HL-60 (cell line): ENCODE measurements at regions not wholly inside any gene's neighbourhood (a gene's known extent, or its start where the extent isn't known, plus 50 kb on each side); places are given as distances from the start of the nearest gene placed in this dataset.

ENCODE experiments used
- GABPA ChIP-seq: IDR thresholded peaks from 2 replicates; pipeline ENCODE4 v1.6.1; 2012; ENCODE audit warnings: low read depth
- POLR2AphosphoS5 ChIP-seq: IDR thresholded peaks from 2 replicates; pipeline ENCODE4 v1.6.1; 2012; ENCODE audit warnings: low read depth
- TF ChIP-seq, protein P1 (sequence below): IDR thresholded peaks from one replicate; pipeline ENCODE4 v1.5.1; 2011; ENCODE audit warnings: low read length, control low read depth, inconsistent platforms; ENCODE audit not compliant: insufficient read depth
- TF ChIP-seq, protein P2 (sequence below): IDR thresholded peaks from 2 replicates; pipeline ENCODE4 v1.6.1; 2012; ENCODE audit warnings: low read depth; ENCODE audit not compliant: insufficient replicate concordance

DNA sequence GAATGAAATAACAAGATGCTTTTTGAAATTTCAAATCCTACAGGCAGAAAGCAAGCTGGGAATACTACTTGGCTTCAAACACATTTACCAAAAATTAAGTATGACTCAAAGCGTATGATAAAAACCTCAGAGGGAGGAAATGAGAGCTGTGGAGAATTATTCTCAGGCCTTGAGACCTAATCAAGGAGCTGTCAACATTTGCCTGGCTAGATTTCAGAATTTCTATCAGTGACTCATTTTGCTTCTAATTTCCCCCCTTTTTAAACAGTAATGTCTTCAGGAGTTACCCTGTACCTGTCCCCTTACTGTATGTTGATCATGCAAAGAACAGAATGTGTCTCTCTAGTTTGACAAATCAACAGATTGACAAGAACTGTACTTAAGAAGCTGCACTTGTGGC lies 1324.5 kb upstream of the DDX18 start:
- TF ChIP-seq, protein P1, sequence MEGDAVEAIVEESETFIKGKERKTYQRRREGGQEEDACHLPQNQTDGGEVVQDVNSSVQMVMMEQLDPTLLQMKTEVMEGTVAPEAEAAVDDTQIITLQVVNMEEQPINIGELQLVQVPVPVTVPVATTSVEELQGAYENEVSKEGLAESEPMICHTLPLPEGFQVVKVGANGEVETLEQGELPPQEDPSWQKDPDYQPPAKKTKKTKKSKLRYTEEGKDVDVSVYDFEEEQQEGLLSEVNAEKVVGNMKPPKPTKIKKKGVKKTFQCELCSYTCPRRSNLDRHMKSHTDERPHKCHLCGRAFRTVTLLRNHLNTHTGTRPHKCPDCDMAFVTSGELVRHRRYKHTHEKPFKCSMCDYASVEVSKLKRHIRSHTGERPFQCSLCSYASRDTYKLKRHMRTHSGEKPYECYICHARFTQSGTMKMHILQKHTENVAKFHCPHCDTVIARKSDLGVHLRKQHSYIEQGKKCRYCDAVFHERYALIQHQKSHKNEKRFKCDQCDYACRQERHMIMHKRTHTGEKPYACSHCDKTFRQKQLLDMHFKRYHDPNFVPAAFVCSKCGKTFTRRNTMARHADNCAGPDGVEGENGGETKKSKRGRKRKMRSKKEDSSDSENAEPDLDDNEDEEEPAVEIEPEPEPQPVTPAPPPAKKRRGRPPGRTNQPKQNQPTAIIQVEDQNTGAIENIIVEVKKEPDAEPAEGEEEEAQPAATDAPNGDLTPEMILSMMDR = no peak
- no peak for TF ChIP-seq POLR2AphosphoS5
- TF ChIP-seq, protein P2, sequence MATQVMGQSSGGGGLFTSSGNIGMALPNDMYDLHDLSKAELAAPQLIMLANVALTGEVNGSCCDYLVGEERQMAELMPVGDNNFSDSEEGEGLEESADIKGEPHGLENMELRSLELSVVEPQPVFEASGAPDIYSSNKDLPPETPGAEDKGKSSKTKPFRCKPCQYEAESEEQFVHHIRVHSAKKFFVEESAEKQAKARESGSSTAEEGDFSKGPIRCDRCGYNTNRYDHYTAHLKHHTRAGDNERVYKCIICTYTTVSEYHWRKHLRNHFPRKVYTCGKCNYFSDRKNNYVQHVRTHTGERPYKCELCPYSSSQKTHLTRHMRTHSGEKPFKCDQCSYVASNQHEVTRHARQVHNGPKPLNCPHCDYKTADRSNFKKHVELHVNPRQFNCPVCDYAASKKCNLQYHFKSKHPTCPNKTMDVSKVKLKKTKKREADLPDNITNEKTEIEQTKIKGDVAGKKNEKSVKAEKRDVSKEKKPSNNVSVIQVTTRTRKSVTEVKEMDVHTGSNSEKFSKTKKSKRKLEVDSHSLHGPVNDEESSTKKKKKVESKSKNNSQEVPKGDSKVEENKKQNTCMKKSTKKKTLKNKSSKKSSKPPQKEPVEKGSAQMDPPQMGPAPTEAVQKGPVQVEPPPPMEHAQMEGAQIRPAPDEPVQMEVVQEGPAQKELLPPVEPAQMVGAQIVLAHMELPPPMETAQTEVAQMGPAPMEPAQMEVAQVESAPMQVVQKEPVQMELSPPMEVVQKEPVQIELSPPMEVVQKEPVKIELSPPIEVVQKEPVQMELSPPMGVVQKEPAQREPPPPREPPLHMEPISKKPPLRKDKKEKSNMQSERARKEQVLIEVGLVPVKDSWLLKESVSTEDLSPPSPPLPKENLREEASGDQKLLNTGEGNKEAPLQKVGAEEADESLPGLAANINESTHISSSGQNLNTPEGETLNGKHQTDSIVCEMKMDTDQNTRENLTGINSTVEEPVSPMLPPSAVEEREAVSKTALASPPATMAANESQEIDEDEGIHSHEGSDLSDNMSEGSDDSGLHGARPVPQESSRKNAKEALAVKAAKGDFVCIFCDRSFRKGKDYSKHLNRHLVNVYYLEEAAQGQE = no peak
- TF ChIP-seq GABPA = no peak
